ENCODE measurements at regions not wholly inside any gene's neighbourhood (a gene's known extent, or its start where the extent isn't known, plus 50 kb on each side); places are given as distances from the start of the nearest gene placed in this dataset.

GRCh38 chr10:131022369-131022768 is 289.2 kb downstream of the TCERG1L start:
- TF ChIP-seq CTCF (IDR thresholded peaks at IDR 0.05; ENCODE audit: low read length) (no peak), EZH2 (IDR thresholded peaks at IDR 0.05; ENCODE audit: borderline replicate concordance, low read length) (no peak)
